DLD1 (cell line): ENCODE measurements at regions not wholly inside any gene's neighbourhood (a gene's known extent, or its start where the extent isn't known, plus 50 kb on each side); places are given as distances from the start of the nearest gene placed in this dataset.

ENCODE experiments used
- in situ Hi-C: cut with HindIII; loops from 2 replicates; pipeline ENCODE4 v1.10.0; 2017; ENCODE audit warnings: low sequenced_read_pairs

DNA sequence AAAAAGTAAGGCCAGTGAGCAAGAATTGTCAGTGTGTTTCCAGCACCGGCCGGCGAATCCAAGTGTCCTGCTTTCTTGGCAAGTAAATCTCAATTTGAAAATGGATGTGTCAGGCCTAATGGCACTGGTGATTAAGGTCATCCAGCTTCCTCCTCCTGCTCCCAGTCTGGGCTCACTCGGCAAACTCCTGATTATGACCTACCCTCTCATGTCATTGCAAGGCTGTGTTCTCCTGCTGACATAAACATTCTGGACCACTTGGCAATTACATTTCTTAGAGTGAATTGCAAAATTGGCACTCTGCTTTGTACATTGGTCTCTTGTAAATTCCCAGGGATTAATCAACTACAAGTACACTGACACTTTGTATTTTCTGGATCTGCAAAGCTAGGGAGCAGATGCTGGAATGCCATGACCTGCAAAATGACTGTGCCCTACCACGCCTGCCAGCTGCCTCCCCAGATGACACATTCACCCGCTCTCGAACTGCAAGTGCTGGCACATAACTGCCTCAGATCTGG, 473.8 kb downstream of the KIF20B start:
- in situ Hi-C loops: loop anchor here (5.0 kb wide), 1 partner anchor 37 kb away; no protein-coding TSS in a partner anchor

DNA sequence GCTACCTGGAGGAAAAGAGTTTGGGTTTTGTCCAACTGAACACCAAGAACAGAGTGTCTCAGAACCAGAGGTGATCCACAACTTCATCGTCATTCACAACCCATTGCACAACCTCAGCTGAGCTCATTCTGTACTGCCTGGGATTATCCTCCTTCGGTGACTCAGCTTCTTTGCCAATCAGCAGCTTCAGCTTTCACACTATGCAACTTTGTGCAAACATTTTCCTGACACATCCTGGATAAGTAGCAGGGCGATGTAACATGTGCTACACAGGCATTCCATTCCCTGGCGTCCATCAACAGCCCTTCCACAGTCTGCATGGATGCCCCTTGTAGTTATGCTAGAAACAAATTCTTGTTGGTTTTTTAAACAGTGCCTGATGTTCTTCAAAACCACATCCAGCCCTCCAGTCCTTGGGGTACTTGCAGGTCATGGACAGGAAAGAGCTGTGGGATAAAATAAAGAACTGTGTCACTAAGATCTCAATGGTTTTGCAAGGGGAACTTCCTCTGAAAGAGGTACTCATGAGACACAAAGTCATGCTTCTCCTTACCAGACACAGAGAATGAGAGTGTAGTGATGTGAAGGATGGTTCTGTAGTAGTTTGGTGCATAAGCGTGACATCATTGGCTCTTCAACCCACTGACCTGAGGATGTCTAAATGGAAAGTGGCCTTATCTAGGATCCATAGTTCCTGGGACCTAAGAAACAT, 478.5 kb downstream of the KIF20B start:
- in situ Hi-C loops: loop anchor here (5.0 kb wide), 1 partner anchor 32 kb away; no protein-coding TSS in a partner anchor

GRCh38 chr10:90180886-90181691, 479.7 kb downstream of the KIF20B start:
- in situ Hi-C loops: no loop called here

DNA sequence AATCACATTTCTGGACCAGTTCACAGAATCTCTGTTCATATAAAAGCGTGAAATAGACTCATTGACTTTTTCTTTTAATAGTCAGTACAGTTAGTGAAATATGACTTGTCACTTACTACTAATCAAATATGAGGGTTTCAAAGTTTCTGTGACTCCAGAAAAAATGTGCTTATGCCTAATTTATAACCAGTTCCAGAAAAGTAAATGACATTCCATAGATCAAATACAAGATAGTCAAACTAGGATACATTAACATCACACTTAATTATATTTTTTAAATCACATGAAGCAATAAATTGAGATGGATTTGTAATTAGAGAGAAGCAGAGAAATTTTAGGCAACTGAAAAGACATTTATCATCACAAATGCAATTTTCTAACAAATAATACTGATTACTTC, 491.4 kb downstream of the KIF20B start:
- in situ Hi-C loops: no loop called here

DNA sequence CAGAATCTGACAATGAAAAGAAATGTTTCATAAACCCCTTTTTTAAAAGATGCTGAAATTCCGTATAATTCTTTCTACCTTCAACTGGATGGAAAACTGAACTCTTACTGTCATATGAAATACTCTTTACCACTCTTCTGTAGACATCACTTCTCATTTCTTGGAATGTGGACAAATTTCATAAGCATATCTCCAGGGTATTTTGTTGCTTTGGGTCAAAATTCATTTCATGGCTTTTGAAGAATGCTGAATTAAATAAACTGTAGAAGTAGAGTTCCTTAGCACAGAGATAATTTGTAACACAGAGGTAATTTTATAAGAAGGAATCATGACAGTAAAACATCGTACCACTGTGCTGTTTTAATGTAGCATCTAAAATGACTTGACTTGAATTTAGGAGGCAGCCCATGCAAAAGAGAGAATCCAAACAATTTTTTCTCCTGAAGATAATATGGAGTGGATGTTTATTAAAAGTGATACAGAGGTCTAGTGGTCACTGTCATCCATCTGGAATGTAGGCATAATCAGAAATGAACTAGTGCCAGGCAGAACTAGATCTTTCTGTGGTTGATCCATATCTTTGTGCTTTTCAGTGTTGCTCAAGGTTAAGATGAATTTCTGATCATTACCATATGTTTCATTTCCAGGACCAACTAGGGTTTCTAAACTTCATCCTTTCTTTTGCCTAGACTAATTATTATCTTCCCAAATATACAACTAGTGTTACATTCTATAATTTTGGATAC, 492.0 kb downstream of the KIF20B start:
- in situ Hi-C loops: no loop called here

DNA sequence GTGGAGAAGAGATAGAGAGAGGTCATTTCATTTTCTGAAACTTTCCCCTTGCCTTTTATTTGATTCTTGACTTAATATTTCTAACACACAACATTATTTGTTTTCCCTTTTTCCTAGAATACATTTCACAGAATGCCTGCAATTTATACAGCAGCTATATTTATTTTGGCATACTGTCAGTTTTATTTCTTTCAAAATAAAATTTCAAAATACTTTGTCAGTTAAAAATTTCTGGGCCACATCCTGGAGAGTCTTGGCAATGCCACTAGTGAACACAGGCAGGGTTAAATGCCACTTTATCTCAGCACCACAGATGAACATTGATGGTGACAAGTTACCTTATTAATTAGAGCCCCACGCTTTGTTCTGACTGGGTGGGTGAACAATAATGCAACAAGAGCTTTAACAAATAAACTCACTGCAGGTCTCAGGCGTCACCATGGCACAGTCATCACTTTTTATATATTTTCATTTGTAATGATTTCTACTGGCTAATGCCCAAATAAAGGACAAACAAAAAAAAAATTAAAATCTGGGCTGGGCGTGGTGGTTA, 494.0 kb downstream of the KIF20B start:
- in situ Hi-C loops: no loop called here

DNA sequence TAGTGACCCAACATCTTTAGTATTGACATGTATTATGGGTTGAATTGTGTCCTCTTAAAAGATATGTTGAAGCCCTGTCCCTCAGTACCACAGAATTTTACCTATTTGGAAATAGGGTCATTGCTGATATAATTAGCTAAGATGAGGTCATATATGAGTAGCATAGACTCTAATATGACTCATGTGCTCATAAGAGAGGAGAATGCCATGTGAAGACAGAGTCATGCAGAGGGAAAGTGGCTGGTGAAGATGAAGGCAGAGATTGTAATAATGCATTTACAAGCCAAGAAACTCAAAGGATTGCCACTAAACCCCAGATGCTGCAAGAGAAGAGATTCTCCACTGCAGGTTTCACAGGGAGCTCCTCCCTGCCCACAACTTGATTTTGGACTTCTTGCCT, 496.4 kb downstream of the KIF20B start:
- in situ Hi-C loops: no loop called here

DNA sequence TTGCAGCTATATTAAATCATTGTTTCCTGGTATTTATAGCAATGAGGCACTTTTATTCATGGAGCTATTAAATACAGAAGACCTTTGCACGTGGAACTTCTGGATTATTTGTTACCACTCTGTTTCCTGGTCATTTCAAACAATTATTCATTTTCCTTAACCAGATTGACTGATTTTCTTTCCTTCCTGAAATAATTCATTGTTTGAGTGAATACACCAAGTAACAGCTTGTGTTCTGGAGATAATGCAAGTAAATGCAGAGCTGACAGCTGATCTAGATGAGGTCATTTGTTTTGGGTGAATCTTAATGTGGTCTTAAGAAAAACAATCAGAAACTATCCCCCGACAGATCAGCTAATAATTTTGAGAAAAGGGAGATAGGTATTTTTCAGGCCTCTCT, 497.7 kb downstream of the KIF20B start:
- in situ Hi-C loops: no loop called here

DNA sequence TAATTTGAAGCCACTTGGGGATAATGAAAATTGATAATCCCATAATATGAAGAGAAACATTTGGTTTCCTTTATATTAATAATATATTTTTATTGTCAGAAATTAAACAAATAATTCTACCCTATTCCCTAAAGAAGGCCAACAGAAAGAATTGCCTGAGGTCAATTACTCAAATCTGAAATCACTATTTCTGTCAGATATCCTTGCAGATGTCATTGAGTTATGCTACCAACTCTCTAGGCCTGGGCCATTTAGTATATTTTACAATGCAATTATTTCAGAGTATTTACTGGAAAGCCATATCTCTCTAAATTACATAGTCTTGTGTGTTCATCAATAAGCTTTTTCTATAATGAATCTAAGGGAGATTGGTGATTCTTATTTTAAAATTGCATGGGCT, 498.1 kb downstream of the KIF20B start:
- in situ Hi-C loops: no loop called here

DNA sequence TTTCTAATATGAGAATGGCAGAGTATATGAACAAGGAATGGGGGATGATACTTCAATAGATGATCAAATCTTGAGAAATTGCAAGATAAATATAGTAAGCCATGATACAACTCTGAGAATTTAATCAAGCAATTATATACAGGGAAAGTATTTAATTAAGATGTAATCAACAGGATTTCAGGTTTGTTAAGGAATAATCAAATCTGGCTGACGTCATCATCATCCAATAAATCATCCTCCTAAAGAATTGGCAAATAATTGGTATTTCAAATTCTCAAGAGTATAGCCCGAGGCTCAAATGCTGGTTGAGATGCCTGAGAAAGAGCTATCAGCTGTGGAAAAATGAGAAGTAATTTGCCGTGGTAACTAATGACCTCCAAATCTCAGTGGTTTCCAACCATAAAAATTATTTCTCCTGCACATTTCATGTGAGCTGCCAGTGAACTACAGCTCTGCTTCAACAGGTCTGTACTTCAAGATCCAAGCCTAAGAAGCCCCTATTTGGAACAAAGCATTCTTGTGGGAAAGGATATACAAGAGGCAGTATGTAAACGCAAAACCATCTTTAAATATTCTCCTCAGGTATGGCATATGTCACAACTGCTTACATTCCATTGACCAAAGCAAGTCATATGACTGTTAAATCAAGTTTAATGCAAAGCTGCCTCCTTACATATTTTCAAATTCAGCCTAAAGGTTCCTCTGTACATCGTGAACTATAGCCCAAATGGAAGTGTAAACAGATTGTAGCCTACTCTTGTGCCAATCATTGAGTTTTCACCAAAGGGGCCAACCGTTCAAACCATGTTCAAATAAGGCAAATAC, 503.0 kb downstream of the KIF20B start:
- in situ Hi-C loops: no loop called here

- in situ Hi-C loops: no loop called here
These were observed 503.5 kb downstream of the KIF20B start for GRCh38 chr10:90204956-90205314.

DNA sequence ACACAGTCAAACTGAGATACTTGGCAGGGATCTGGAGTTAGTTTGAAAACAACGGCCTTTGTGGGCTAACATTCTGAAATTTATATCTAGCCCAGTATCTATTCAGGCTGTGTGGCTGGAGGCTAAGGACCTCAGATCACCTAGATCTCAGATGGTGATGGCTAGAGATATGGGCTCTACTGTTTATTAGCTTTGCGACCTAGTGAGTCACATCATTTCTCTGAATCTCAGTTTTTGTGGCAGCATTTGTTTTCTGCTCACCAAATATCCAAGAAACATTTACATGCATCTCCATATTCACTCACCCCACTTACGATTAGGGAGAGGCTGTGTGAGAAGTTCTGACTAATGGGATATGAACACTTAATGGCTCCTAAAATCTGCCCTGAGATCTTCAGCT, 503.9 kb downstream of the KIF20B start:
- in situ Hi-C loops: no loop called here

DNA sequence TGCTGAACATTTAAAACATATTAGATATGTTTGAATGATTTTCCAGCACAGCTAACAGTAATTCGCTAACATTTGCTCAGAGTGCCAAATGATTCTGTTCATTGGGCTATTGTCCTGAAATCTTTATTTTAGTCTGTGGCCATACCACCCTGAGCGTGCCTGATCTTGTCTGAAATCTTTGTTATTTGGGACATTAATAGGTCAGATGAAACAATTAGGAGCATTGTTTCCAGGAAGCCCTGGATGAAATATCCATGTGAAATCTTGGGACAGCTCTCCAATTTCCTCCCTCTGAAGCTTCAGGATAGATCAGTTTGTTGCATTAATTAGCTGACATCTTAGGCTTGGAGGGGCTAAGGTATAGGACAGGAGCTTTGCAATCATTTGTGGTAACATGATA, 512.0 kb downstream of the KIF20B start:
- in situ Hi-C loops: loop anchor here (5.0 kb wide), 1 partner anchor 36 kb away; no protein-coding TSS in a partner anchor

- in situ Hi-C loops: no loop called here
These were observed 517.5 kb downstream of the KIF20B start for GRCh38 chr10:90218846-90219245.

DNA sequence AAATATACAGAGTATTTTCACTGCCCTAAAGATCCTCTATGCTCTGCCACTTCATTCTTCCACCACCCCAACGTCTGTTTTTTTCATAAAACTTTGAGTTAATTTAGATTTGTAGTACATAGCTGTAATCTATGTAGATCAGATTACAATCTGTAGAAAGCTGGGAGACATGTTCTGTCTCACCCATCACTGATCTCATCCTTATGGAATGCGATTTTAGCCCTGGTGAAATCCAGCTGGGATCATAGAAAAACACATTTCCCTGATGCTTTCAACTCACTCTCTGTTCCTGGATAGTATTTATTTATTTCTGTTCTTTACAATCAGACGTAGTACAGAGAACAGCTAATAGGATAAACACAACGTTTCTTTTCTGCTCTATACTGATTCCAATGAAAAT, 521.0 kb downstream of the KIF20B start:
- in situ Hi-C loops: no loop called here

GRCh38 chr10:90222939-90223338, 521.5 kb downstream of the KIF20B start:
- in situ Hi-C loops: no loop called here

- in situ Hi-C loops: no loop called here
These were observed 523.6 kb downstream of the KIF20B start for GRCh38 chr10:90224791-90225566.

- in situ Hi-C loops: no loop called here
These were observed 525.1 kb downstream of the KIF20B start for GRCh38 chr10:90226517-90226916.

DNA sequence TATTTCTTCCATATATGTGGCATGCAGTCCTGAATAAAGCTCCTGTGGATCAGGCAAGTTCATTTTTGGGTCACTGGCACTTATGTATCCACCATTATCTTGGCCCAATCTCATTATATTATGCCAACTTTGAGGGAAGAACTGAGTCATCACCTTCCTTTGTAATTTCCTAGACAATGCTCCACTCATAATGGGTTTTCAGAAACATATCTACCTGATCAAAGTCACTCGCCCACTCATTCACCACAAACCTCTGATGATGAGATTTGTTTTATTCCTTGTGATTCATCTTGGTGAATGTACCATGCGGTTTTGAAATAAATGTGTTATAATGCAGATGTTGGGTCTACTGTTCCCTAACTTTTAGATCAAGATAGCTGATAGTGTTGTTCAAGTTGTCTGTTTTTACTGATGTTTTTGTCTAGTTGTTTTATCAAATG, 525.8 kb downstream of the KIF20B start:
- in situ Hi-C loops: no loop called here
